GM19463 (cell line): ENCODE measurements at regions not wholly inside any gene's neighbourhood (a gene's known extent, or its start where the extent isn't known, plus 50 kb on each side); places are given as distances from the start of the nearest gene placed in this dataset.
"Not testable (repeated sequence)": the region's sequence is repeated elsewhere in the genome, so short reads cannot be mapped to it uniquely, and the experiment has no call there.

Experiments used
- ATAC-seq: cut with Tn5 transposase; IDR thresholded peaks from one replicate; pipeline ENCODE4 v1.9.1; 2021; ENCODE audit warnings: mild to moderate bottlenecking, moderate library complexity; ENCODE audit not compliant: unreplicated experiment

DNA sequence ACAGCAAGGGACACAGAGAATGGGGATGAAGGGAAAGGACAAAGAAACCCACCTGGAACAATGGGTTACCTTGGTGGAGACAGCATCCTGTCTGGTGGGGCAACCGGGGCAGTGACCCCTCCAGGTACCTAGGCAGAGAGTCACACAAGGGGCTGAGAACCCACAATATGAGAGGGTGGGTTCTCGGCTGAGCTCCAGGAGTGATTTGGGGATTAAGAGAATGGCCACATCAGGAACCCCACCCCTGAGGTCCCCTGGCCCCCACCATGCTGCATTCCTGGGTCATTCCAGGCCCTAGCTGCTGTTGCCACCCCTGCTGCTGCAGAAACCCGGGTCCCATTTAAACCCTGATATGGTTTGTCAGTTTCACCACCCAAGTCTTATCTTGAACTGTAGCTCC is 172.3 kb downstream of the RTP5 start:
- no peak for ATAC-seq

DNA sequence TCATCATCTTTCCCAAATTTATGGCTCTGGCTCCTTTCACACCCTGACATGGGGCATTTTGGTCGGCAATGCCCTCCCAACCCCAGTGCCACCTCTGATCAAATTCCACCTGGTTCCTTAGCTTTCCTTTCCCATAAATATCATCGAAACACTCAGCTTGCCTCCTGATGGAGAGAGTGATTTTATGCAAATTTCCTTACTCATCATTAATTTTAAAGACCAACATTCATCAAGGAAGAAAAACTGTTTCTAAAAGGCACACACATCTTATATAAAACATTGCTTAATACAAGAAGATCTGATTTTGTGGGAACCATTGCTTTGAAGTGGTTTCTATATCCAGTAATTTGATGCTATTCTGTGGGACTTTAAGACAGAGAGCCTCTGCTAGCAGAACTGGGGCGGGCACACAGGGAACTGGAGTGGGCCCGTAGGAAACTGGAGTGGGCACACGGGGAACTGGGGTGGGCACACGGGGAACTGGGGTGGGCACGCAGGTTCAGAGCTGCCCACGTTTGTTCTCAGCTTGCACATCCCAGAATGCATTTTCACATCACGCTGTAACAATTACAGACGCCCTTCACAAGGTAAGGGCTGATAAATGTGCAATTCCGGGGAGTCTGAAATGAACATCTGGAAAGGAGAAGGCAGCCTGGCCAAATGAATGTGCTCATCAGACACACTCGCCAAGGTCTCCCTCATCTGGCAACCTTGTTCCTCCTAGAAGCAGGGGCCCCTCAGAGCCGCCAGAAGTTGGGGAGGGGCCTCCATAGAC is 174.2 kb downstream of the RTP5 start:
- no peak for ATAC-seq

DNA sequence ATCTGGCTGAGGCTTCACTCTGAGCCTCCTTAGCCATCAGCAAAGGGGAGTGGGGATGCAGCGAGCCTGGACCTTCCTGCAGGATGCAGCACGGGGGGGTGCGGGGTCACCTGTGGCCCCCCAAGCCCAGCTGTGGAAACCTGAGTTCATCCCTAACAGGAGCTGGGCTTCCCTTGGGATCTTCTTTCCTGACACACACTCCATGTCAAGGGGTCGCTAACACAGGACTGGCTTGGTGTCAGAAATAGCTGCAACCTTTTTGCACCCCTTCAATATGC is 174.7 kb downstream of the RTP5 start:
- no peak for ATAC-seq

DNA sequence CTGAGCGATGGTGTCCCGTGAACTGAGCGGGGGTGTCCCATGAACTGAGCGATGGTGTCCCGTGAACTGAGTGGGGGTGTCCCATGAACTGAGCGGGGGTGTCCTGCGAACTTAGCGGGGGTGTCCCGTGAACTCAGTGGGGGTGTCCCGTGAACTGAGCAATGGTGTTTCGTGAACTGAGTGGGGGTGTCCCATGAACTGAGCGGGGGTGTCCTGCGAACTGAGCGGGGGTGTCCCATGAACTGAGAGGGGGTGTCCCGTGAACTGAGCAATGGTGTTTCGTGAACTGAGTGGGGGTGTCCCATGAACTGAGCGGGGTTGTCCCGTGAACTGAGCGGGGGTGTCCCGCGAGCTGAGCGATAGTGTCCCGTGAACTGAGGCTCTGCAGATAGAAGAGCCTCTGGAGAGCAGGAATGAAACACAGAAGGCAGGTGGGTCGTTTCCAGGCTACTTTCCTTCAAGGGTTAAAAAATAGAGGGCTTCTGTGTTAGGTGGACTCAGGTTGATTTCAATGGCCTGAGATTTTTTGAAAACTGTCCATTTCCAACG is 176.1 kb downstream of the RTP5 start:
- ATAC-seq: not testable (repeated sequence)

DNA sequence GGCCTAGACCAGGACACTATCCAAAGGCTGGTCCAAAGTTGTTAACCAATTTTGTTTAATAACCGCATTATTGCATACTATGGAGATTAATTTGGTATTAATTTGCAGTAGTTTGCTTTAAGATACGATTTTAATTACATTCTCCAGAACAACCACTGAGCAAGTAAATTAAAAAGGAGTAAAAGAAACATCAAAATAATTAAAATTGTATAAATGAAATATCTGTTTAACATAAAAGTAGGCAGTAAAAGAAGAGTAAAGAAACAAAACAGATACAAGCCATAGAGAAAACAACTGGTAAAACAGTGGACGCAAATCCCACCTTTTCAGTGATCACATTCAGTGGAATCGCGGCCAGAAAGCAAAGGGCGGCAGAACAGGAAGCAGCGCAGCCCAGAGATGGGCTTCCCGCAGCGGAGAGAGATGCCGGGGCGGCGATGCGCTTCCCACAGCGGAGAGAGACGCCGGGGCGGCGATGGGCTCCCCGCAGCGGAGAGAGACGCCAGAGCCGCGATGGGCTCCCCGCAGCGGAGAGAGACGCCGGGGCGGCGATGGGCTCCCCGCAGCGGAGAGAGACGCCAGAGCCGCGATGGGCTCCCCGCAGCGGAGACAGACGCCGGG is 176.8 kb downstream of the RTP5 start:
- ATAC-seq: no peak

DNA sequence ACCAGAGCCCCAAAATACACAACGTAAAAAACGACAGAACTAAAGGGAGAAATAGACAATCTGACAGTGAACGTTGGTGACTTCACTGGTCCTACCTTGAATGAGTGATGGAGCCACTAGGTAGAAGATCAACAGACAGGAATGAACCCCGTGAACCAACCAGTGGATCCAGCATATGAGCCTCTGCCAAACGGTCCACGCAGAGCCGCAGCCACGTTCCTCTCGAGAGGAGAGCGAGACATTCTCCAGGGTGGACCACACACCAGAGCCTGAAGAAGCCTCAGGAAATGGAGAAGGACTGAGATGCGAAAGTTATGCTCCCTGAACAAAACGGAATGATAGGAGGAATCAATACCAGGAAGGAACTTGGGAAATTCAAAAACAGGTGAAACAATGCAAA is 178.4 kb downstream of the RTP5 start:
- ATAC-seq: no peak

DNA sequence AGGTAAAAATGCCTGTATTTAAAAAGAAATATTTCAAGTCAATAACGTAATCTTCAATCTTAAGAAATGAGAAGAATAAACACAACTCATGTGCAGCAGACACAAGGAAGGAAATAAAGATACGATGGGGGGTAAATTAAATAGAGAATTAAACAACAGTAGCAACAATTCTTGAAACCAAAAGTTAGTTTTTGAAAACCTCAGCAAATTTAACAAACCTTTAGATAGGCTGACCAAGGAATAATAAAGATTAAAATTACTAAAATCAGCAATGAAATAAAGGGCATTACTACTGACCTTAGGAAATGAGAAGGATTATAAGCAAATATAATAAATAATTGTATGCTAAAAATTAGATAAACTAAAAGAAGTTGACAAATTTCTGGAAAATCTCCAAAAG is 178.9 kb downstream of the RTP5 start:
- no peak for ATAC-seq

DNA sequence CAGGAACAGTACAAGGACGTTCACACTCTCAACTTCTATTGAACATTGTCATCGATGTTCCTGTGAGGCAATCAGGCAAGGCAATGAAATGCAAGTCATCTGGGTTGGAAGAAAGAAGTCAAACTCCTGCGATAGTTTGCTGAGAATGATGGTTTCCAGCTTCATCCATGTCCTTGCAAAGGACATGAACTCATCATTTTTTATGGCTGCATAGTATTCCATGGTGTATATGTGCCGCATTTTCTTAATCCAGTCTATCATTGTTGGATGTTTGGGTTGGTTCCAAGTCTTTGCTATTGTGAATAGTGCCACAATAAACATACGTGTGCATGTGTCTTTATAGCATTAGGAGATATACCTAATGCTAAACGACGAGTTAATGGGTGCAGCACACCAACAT is 180.0 kb downstream of the RTP5 start:
- ATAC-seq: not testable (repeated sequence)

DNA sequence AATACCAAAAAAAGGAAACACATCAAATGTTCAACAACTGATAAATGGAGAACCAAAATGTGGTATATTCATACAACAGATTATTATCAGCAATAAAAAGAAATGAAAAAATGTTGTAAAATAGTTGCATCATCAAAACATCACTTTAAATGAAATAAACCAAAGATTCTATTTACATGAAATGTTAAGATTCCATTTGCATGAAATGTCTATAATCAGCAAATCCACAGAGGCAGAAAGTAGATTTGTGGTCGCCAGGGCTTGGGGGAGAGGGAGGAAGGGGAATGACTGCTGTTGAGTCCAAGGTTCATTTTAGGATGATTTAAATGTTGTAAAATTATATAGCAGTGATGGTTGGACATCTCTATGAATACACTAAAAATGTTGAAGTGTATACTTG is 181.9 kb downstream of the RTP5 start:
- ATAC-seq: no peak

DNA sequence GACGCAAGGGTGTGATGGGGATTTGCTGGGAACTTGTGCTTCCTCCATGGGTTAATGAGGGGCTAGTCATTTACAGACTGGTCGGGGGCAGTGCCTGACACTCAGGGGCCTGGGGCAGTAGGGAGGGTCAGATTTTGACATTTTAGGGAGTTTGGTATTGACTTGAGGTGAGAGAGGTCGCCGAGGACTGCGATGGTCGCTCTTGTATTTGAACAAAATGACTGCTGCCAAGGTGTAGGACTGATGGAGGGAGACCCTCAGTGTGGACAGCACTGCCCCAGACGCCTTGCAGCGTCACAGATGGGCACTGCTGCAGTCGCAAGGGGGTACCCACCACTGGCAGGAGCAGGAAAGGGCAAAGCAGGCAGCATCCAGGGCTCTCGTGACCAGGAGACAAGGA is 182.9 kb downstream of the RTP5 start:
- no peak for ATAC-seq

DNA sequence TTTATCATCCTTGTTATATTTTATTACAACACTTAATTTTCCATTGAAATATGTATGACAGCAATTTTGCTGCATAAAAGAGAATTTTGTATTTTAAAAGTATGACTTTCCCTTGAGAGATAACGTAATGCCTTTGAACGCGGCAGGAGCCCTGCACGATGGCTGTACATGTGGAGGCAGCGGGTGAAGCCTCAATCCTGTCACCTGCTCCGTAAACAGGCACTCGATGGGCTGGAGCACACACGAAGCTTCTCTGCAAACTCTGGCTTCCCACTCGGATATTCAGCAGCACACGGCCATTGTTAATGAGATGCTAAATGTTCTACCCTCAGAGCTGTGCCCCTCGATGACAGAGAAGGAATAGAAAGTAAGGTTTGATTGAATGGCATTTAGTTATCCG is 184.4 kb downstream of the RTP5 start:
- ATAC-seq: no peak

DNA sequence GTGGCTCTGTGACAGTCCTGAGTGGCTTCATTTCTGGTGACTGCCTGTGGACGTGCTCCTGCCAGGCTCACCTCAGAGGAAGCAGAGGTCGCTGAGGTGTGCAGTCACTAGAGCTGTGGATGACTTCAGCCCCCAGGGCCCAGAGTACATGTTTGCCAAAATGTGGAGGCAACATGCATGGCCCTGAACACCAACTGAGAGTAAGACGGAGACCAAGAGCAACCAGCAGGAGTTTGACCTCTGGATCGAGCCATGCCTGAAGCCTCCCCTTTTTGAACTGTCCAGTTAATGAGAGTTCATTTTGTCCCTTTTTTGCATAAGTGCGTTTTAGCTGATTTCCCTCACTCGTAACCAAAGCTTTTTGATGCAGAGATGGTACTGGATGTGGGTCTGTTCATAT is 184.9 kb downstream of the RTP5 start:
- no peak for ATAC-seq

DNA sequence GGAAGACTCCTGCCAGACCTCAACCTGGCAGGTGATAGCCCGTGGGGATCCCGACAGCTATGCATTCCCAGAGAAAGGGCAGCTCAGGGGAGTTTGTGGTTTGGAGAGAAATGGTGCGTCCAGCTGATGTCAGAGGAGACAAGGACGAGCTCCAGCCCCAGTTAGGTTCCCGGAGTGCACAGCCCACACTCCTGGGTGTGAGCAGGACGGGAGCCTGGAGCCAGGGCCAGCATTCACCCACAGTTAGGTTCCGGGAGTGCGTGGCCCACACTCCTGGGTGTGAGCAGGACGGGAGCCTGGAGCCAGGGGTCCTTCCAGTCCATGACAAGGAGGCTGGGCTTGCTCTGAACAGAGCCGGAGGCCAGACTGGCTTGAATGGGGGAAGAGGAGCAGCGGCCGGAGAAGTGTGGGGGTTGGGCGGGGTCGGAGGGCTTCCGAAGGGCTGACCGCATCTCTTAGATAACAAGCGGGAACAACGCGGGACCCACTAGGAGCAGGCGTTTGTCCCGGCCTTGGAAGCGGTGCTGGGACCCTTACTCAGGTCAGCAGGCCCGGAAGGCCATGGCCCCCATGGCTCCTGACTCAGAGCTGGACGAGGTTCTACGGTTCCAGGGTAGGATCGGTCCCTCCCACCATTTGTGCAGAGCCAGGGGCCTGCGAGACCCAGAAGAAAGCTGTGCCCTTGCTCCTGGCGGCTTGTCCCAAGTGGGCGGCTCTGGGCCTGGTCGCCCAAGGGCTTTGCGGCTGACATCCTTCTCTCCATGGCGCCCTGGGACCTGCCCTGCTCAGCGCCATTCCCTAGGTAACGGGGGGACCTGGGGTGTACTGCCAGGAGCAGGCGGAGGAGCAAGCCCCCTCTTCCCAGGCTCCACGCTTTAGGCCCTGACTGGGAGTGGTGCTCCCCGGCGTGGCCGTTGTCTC is 185.6 kb downstream of the RTP5 start:
- ATAC-seq: no peak

DNA sequence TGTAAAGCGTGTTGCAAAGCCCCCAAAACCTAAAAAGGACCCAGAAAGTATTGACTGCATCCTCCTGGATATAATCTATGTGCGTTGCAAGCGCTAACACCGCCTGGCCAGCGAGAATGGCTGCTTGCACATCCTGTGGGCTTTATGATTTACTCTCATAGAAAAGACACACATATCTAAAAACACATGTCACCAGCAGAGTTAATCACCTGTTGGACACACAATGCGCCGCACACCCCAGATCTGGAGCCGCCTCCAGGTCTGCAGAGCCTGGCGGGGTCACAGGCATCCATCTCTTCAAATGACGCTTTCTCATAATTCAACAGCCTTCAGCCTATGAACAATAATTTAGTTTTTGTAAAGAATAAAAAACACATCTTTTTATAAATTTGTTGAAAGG is 186.5 kb downstream of the RTP5 start:
- no peak for ATAC-seq

DNA sequence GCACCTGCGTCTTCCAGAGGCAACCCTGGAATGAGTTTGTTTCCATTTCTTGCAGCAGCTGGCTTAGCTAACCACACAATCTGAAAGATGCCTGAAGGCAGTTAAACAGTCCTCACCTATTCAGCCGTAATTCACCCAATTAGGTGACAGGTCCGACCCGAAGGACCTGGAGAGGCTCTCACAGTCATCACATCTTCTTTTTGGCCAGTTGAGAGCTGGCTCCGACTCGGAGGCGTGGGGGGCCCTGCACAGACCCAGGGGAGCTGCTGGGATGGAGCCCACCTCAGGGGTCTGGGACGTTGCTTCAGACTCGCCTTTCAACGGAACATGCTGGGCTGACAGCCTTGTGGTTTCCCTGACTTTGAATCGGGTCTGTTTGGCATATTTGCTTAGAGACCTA is 187.3 kb downstream of the RTP5 start:
- ATAC-seq: no peak

DNA sequence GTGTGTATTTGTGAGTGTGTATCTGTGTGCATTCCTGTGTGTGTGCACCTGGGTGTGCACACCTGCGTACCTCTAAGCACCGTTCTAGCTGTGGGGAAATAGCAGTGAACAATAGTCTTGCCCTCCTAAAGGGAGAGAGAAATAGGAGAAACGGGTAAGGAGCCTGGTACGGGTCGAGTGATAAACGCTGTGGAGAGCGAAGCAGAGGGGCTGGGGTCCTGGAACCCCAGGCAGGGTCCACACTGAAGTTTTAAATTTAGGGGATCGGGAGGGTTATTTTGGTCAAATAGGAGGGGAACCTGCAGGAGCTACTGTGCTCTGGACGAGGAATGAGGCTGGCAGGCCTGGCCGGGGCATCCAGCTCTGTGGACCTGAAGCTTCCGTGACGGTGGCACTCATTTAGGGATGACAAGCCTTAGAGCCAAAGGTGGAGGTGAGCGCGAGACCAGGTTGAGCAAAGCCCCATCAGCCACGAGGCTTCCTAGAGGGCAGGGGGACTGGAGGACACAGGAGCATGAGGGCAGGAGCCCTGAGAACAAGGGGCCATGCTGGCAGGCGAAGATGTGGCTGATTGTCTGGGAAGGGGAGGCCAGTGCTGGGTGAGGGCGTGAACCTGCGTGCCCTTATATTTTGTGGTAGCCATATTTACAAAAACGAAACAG is 188.0 kb downstream of the RTP5 start:
- ATAC-seq: no peak

DNA sequence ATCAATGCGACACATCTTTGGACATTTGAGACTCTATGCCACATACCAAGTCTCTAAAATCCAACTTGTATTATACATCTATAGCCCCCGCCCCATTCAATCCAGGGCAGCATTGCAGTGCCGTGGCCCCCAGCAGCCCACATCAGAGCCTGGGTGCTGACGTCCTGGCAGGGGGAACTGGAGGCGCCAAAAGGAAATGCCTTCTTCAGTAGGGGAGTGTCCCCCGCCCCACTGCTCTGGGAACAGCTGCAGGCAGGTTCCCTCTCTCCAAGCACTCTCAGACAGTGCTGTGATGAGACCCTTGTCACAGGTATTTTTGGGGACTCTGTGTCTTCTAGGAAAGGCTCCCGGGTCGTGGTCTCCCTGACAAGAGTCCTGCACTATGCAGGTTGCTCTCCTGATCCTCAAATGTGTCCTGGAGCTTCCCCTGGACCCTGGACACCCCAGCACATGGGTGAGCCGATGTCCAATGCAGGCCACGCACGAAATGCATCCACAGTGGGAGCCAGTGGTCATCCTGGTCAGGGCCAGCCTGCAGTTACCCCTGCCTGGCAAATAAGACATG is 188.7 kb downstream of the RTP5 start:
- no peak for ATAC-seq

DNA sequence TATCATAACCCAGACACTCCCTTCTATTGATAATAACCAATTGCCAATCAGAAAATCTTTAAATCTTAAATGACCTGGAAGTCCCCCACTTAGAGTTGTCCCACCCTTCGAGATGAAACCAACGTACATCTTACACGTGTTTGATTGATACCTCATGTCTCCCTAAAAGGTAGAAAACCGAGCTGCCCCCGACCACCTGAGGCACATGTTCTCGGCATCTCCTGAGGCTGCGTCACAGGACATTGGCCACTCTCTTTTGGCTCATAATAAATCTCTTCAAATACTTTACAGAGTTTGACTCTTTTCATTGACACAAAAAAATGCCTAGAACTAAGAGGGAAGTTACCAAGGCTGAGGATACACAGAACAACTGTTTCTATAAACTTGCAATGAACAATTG is 190.0 kb downstream of the RTP5 start:
- ATAC-seq: no peak

DNA sequence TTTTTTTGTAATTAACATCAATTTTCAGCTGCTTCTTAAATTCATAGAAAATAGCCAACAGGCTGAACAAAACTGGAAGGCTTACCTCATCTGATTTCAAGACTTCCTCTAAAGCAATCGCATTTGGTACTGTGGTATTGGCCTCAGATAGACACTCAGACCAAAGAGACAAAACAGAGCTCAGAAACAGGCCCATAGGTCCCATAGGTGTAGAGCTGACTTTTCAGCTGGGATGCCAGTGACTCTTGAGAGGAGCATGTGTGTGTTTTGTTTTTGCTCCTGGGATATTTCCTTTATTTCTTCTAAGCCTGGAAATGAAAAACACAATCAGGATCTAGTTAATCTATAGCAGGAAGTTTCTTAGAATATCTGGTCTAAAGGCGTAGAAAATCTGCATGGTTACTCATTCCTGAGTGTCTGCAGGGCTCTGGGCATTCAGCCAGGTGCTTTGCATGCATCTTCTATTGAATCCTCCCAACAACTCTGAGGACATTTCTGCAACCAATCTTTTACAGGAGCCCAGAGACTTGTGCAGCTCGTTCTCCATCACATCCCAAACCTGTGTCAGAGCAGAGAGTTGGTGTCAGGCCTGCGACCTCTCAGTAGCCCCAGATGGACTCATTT is 190.8 kb downstream of the RTP5 start:
- no peak for ATAC-seq

DNA sequence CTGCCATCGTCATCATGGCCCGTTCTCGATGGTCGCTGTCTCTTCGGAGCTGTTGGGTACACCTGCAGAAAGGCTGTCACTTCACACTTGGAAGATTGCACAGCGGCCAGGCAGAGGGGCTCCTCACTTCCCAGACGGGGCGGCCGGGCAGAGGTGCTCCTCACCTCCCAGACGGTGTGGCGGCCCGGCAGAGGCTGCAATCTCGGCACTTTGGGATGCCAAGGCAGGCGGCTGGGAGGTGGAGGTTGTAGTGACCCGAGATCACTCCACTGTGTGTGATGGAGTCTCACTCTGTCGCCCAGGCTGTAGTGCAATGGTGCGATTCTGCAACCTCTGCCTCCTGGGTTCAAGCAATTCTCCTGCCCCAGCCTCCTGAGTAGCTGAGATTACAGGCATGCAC is 192.4 kb downstream of the RTP5 start:
- ATAC-seq: not testable (repeated sequence)
